Hepatocyte (in vitro differentiated cells): ENCODE measurements at regions not wholly inside any gene's neighbourhood (a gene's known extent, or its start where the extent isn't known, plus 50 kb on each side); places are given as distances from the start of the nearest gene placed in this dataset.

Experiments used
- DNase-seq: peaks from one replicate; pipeline ENCODE4 v3.0.0-alpha.2; 2016; ENCODE audit warnings: low spot score
- H2AFZ ChIP-seq: fragments of 200-600 bp; sonication (generic); 2 replicates; pipeline ENCODE4 v1.6.0; 2016; ENCODE audit warnings: antibody characterized with exemption, mild to moderate bottlenecking
- H3K27ac ChIP-seq: fragments of 200-600 bp; sonication (generic); 2 replicates; pipeline ENCODE4 v1.5.1; 2016; ENCODE audit warnings: mild to moderate bottlenecking
- H3K27me3 ChIP-seq: fragments of 200-600 bp; sonication (generic); 2 replicates; pipeline ENCODE4 v1.6.1; 2016
- H3K36me3 ChIP-seq: fragments of 200-600 bp; sonication (generic); replicated peaks from 2 replicates; pipeline ENCODE4 v1.5.1; 2016; ENCODE audit warnings: low read depth; ENCODE audit not compliant: insufficient read depth
- H3K4me1 ChIP-seq: fragments of 200-600 bp; sonication (generic); 2 replicates; pipeline ENCODE4 v1.5.1; 2016; ENCODE audit warnings: mild to moderate bottlenecking, moderate library complexity; ENCODE audit not compliant: insufficient read depth
- H3K4me2 ChIP-seq: fragments of 200-600 bp; sonication (generic); 2 replicates; pipeline ENCODE4 v1.6.0; 2016
- H3K4me3 ChIP-seq: fragments of 200-600 bp; sonication (generic); 2 replicates; pipeline ENCODE4 v1.5.1; 2016; ENCODE audit warnings: mild to moderate bottlenecking
- H3K79me2 ChIP-seq: fragments of 200-600 bp; sonication (generic); 2 replicates; pipeline ENCODE4 v1.6.0; 2017; ENCODE audit warnings: mild to moderate bottlenecking
- H3K9me2 ChIP-seq: fragments of 200-600 bp; sonication (generic); replicated peaks from 2 replicates; pipeline ENCODE4 v1.6.0; 2017; ENCODE audit warnings: mild to moderate bottlenecking; ENCODE audit not compliant: insufficient read depth
- H3K9me3 ChIP-seq: fragments of 200-600 bp; sonication (generic); 2 replicates; pipeline ENCODE4 v1.5.1; 2016; ENCODE audit warnings: low read depth, mild to moderate bottlenecking
- H4K20me1 ChIP-seq: fragments of 200-600 bp; sonication (generic); 2 replicates; pipeline ENCODE4 v1.6.0; 2016; ENCODE audit warnings: mild to moderate bottlenecking; ENCODE audit not compliant: insufficient read depth, poor library complexity, severe bottlenecking
- CTCF ChIP-seq: fragments of 200-600 bp; sonication (generic); IDR thresholded peaks from 2 replicates; pipeline ENCODE4 v1.5.1; 2016; ENCODE audit warnings: antibody characterized with exemption, mild to moderate bottlenecking; ENCODE audit not compliant: poor library complexity
- EZH2 ChIP-seq: fragments of 200-600 bp; sonication (generic); IDR thresholded peaks from 2 replicates; pipeline ENCODE4 v1.6.1; 2016; ENCODE audit warnings: antibody characterized with exemption, mild to moderate bottlenecking, borderline replicate concordance
- EZH2phosphoT487 ChIP-seq: fragments of 200-600 bp; sonication (generic); IDR thresholded peaks from one replicate; pipeline ENCODE4 v1.6.1; 2018; ENCODE audit warnings: antibody characterized with exemption, mild to moderate bottlenecking, low read depth, moderate library complexity; ENCODE audit not compliant: unreplicated experiment, severe bottlenecking
- WGBS: methylation state at CpG from one replicate; pipeline ENCODE4 v1.1.6; 2016; ENCODE audit warnings: low lambda C conversion rate; ENCODE audit errors: missing lambda C conversion rate; 5-methylcytosine and 5-hydroxymethylcytosine counted together

- Histone ChIP-seq H2AFZ (no peak overlapping the region), H3K79me2 (no peaks in the 10 kb centered on the region), H3K4me1 (no peaks in the 10 kb centered on the region), H3K9me2 (no peaks in the 10 kb centered on the region), H3K36me3 (no peaks in the 10 kb centered on the region), H3K4me2 (no peak overlapping the region), H3K27me3 (no peaks in the 10 kb centered on the region), H4K20me1 (no peaks in the 10 kb centered on the region), H3K9me3 (no peaks in the 10 kb centered on the region), H3K27ac (no peak overlapping the region), H3K4me3 (no peak overlapping the region)
- no peak for DNase-seq
- no peak for TF ChIP-seq EZH2
- no peak for TF ChIP-seq EZH2phosphoT487
- TF ChIP-seq CTCF, result no peak
- WGBS, result 50% methylated on average over 1 of the region's 1 CpG
These were observed 159.5 kb upstream of the TBC1D5 start for GRCh38 chr3:17901893-17902292.

GRCh38 chr3:17894434-17895060, 152.1 kb upstream of the TBC1D5 start:
- peak; percentile 49 for DNase-seq
- WGBS, result 16% methylated on average over 1 of the region's 1 CpG
- Histone ChIP-seq H3K9me3 (no peaks in the 10 kb centered on the region), H3K4me1 (peaks cover 7% of the 10 kb centered on the region), H3K79me2 (no peaks in the 10 kb centered on the region), H3K9me2 (no peaks in the 10 kb centered on the region), H4K20me1 (no peaks in the 10 kb centered on the region), H3K27me3 (no peaks in the 10 kb centered on the region), H3K4me2 (no peak overlapping the region), H3K36me3 (no peaks in the 10 kb centered on the region), H2AFZ (no peak overlapping the region), H3K4me3 (no peak overlapping the region), H3K27ac (no peak overlapping the region)
- no peak for TF ChIP-seq EZH2phosphoT487
- peak; percentile 55 for TF ChIP-seq CTCF

- WGBS, result 72% methylated on average over 4 of the region's 4 CpGs
- Histone ChIP-seq H3K36me3 (no peaks in the 10 kb centered on the region), H3K4me2 (no peak overlapping the region), H2AFZ (no peak overlapping the region), H3K79me2 (no peaks in the 10 kb centered on the region), H3K4me3 (no peak overlapping the region), H3K9me3 (no peaks in the 10 kb centered on the region), H4K20me1 (no peaks in the 10 kb centered on the region), H3K27me3 (no peaks in the 10 kb centered on the region), H3K27ac (peak overlapping the region; percentile 4), H3K9me2 (no peaks in the 10 kb centered on the region), H3K4me1 (peaks cover 7% of the 10 kb centered on the region)
- no peak for TF ChIP-seq CTCF
- no peak for TF ChIP-seq EZH2
- TF ChIP-seq EZH2phosphoT487, result no peak
- DNase-seq, result peak; percentile 15
These were observed 148.9 kb upstream of the TBC1D5 start for GRCh38 chr3:17891139-17891856.
